GM12864 (cell line): ENCODE measurements at regions not wholly inside any gene's neighbourhood (a gene's known extent, or its start where the extent isn't known, plus 50 kb on each side); places are given as distances from the start of the nearest gene placed in this dataset.
"Not testable (repeated sequence)": the region's sequence is repeated elsewhere in the genome, so short reads cannot be mapped to it uniquely, and the experiment has no call there.

Experiments
- DNase-seq: peaks from one replicate; pipeline ENCODE4 v3.0.0-alpha.2; 2011; ENCODE audit warnings: low read depth
- H3K4me3 ChIP-seq: 2 replicates; pipeline ENCODE4 v1.5.1; 2011; ENCODE audit warnings: mild to moderate bottlenecking, low read depth, low read length, control low read depth
- CTCF ChIP-seq: IDR thresholded peaks from 2 replicates; pipeline ENCODE4 v1.5.1; 2011; ENCODE audit warnings: low read depth, mild to moderate bottlenecking, moderate library complexity, low read length, control low read depth, inconsistent platforms; ENCODE audit errors: missing control alignments

- no peak overlapping the region for H3K4me3 ChIP-seq
- no peak for TF ChIP-seq CTCF
- no peak for DNase-seq
These were observed 357.9 kb upstream of the LRRC3B start for GRCh38 chr3:26264708-26265107.

- H3K4me3 ChIP-seq = no peak overlapping the region
- TF ChIP-seq CTCF = no peak
- DNase-seq = no peak
These were observed 350.7 kb upstream of the LRRC3B start for GRCh38 chr3:26271848-26272247.

- no peak overlapping the region for H3K4me3 ChIP-seq
- no peak for DNase-seq
These were observed 349.4 kb upstream of the LRRC3B start for GRCh38 chr3:26273196-26273595.

GRCh38 chr3:26279091-26279490 is 343.5 kb upstream of the LRRC3B start:
- DNase-seq = no peak
- no peak for TF ChIP-seq CTCF
- no peak overlapping the region for H3K4me3 ChIP-seq

More at GRCh38 chr3:26273196-26273595, 349.4 kb upstream of the LRRC3B start:
- no peak for TF ChIP-seq CTCF

GRCh38 chr3:26280517-26280916 is 342.1 kb upstream of the LRRC3B start:
- TF ChIP-seq CTCF = no peak
- no peak for DNase-seq
- H3K4me3 ChIP-seq = no peak overlapping the region

- no peak overlapping the region for H3K4me3 ChIP-seq
- no peak for DNase-seq
- TF ChIP-seq CTCF = no peak
These were observed 341.1 kb upstream of the LRRC3B start for GRCh38 chr3:26281284-26281985.

GRCh38 chr3:26284503-26284902 is 338.1 kb upstream of the LRRC3B start:
- not testable (repeated sequence) for DNase-seq, H3K4me3 ChIP-seq

- H3K4me3 ChIP-seq = no peak overlapping the region
- no peak for DNase-seq
- no peak for TF ChIP-seq CTCF
These were observed 330.7 kb upstream of the LRRC3B start for GRCh38 chr3:26291840-26292239.
